Right lobe of liver (tissue), 4 donors: ENCODE measurements at regions not wholly inside any gene's neighbourhood (a gene's known extent, or its start where the extent isn't known, plus 50 kb on each side); places are given as distances from the start of the nearest gene placed in this dataset.

ENCODE experiments used
- POLR2A ChIP-seq: fragments of 450-650 bp; IDR thresholded peaks from one replicate; pipeline ENCODE4 v1.6.1; 2017; ENCODE audit warnings: antibody characterized with exemption, mild to moderate bottlenecking
- TF ChIP-seq, protein P1 (sequence below), 4 donors: fragments of 200-600 bp in 3 of 4; fragments of 450-650 bp in 1 of 4; IDR thresholded peaks; one replicate each; pipeline versions ENCODE4 v1.5.1 to v1.8.0; 2016 to 2022; ENCODE audit warnings: antibody characterized with exemption in 4 of 4, mild to moderate bottlenecking in 2 of 4
- donor health status: DM: no; HTN: no; CAD: no.
- donor health status: DM: no; HTN: no; CAD: no.
- donor health status: DM: no; HTN: yes; CAD: no.

DNA sequence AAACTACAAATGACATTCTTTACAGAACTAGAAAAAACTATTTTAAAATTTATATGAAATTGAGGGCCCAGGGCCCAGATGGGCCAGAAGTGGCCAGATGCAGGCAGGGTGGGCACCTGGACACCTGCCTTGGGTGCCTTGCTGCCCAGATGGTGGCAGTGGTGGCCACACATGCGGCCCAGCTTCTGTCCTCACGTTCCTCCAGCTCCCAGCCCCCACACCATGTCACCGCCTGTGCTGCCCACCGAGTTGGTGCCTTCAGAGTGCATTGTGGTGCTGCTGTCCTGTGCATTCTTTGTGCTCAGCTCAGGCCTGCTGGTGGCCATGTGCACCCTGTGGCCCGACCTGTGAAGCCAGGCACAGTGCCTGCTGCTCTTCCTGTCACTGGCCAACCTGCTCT, 216.8 kb upstream of the CXADR start:
- TF ChIP-seq, protein P1, sequence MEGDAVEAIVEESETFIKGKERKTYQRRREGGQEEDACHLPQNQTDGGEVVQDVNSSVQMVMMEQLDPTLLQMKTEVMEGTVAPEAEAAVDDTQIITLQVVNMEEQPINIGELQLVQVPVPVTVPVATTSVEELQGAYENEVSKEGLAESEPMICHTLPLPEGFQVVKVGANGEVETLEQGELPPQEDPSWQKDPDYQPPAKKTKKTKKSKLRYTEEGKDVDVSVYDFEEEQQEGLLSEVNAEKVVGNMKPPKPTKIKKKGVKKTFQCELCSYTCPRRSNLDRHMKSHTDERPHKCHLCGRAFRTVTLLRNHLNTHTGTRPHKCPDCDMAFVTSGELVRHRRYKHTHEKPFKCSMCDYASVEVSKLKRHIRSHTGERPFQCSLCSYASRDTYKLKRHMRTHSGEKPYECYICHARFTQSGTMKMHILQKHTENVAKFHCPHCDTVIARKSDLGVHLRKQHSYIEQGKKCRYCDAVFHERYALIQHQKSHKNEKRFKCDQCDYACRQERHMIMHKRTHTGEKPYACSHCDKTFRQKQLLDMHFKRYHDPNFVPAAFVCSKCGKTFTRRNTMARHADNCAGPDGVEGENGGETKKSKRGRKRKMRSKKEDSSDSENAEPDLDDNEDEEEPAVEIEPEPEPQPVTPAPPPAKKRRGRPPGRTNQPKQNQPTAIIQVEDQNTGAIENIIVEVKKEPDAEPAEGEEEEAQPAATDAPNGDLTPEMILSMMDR (IDR thresholded peaks at IDR 0.05): no peak
- no peak for TF ChIP-seq POLR2A
